GM21526 (cell line): ENCODE measurements at regions not wholly inside any gene's neighbourhood (a gene's known extent, or its start where the extent isn't known, plus 50 kb on each side); places are given as distances from the start of the nearest gene placed in this dataset.

Experiments used
- ATAC-seq: cut with Tn5 transposase; IDR thresholded peaks from one replicate; pipeline ENCODE4 v1.9.1; 2021; ENCODE audit warnings: moderate library complexity; ENCODE audit not compliant: unreplicated experiment, low FRiP score

- no peak for ATAC-seq
Observed at GRCh38 chr4:32161392-32161791, 1441.2 kb downstream of the PCDH7 start.

- ATAC-seq = no peak
Observed at GRCh38 chr4:32163125-32163524, 1443.0 kb downstream of the PCDH7 start.

GRCh38 chr4:32169841-32170240 is 1449.7 kb downstream of the PCDH7 start:
- ATAC-seq = no peak

- ATAC-seq = no peak
Observed at GRCh38 chr4:32172086-32172485, 1451.9 kb downstream of the PCDH7 start.

GRCh38 chr4:32172761-32173160 is 1452.6 kb downstream of the PCDH7 start:
- ATAC-seq = no peak

- no peak for ATAC-seq
Observed at GRCh38 chr4:32180086-32180485, 1459.9 kb downstream of the PCDH7 start.

- no peak for ATAC-seq
Observed at GRCh38 chr4:32184186-32184585, 1464.0 kb downstream of the PCDH7 start.

GRCh38 chr4:32189130-32189529 is 1469.0 kb downstream of the PCDH7 start:
- ATAC-seq = no peak

GRCh38 chr4:32189788-32190187 is 1469.6 kb downstream of the PCDH7 start:
- no peak for ATAC-seq

- no peak for ATAC-seq
Observed at GRCh38 chr4:32191961-32192360, 1471.8 kb downstream of the PCDH7 start.

- no peak for ATAC-seq
Observed at GRCh38 chr4:32192363-32192762, 1472.2 kb downstream of the PCDH7 start.

GRCh38 chr4:32192991-32193390 is 1472.8 kb downstream of the PCDH7 start:
- no peak for ATAC-seq

GRCh38 chr4:32196950-32197688 is 1477.0 kb downstream of the PCDH7 start:
- no peak for ATAC-seq

GRCh38 chr4:32199639-32200038 is 1479.5 kb downstream of the PCDH7 start:
- ATAC-seq = no peak

- ATAC-seq = no peak
Observed at GRCh38 chr4:32203340-32203739, 1483.2 kb downstream of the PCDH7 start.

GRCh38 chr4:32206756-32207155 is 1486.6 kb downstream of the PCDH7 start:
- no peak for ATAC-seq

GRCh38 chr4:32207456-32207855 is 1487.3 kb downstream of the PCDH7 start:
- no peak for ATAC-seq

- no peak for ATAC-seq
Observed at GRCh38 chr4:32215277-32215676, 1495.1 kb downstream of the PCDH7 start.

- no peak for ATAC-seq
Observed at GRCh38 chr4:32216502-32216901, 1496.3 kb downstream of the PCDH7 start.

- no peak for ATAC-seq
Observed at GRCh38 chr4:32219306-32220075, 1499.3 kb downstream of the PCDH7 start.

GRCh38 chr4:32226204-32226603 is 1506.0 kb downstream of the PCDH7 start:
- ATAC-seq = no peak

GRCh38 chr4:32226733-32227132 is 1506.6 kb downstream of the PCDH7 start:
- ATAC-seq = no peak
